ENCODE measurements at regions not wholly inside any gene's neighbourhood (a gene's known extent, or its start where the extent isn't known, plus 50 kb on each side); places are given as distances from the start of the nearest gene placed in this dataset.

DNA sequence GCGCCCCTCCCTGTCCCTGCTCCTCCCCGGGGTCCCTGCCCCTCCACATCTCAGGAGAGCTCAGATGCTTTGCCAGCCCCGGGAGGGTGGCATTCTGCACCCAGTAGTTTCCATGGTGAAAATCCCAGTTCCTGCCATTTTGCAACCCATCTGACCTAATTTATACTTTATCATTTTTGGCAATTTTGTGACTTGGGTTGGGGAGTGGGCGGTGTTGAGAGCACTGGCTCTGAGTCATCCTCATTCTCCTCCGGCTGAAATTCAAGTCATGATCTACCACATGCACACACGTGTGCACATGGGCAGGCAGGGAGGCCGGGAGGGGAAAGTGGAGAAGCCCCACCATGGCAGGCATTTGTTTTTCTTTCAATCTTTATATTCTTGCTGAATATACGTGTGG is 208.6 kb downstream of the URI1 start:
- H3K27ac ChIP-seq (ENCODE audit: low read length in 2 of 2) = no peak overlapping the region
- H3K9ac ChIP-seq (ENCODE audit: low read length) = no peak overlapping the region
- intact Hi-C loops (cut with micrococcal nuclease) = no loop called here
- no peak overlapping the region for H2AFZ ChIP-seq (ENCODE audit: insufficient read depth, low read depth, low read length, poor library complexity, severe bottlenecking)
- CTCF ChIA-PET = no interaction called here
- WGBS (ENCODE audit: insufficient coverage) = 50% methylated on average over 2 of the region's 8 CpGs
- H3K79me2 ChIP-seq (ENCODE audit: control insufficient read depth, insufficient read depth, low read length) = no peaks in the 10 kb centered on the region
- no peaks in the 10 kb centered on the region for H3K27me3 ChIP-seq (replicated peaks in 1 of 4; ENCODE audit: control extremely low read depth in 1 of 4, control insufficient read depth in 3 of 4, insufficient read depth in 4 of 4, low read length in 3 of 4)
- Mint-ChIP-seq H3K9me3 (ENCODE audit: insufficient read depth) (no peaks in the 10 kb centered on the region), H3K27ac (no peak overlapping the region), H3K4me1 (peaks cover 12% of the 10 kb centered on the region), H3K4me3 (no peak overlapping the region), H3K27me3 (peaks cover under 1% of the 10 kb centered on the region)
- DNase-seq (no peak), ATAC-seq (ENCODE audit: low read depth) (no peak)
- no peaks in the 10 kb centered on the region for H4K20me1 ChIP-seq (ENCODE audit: control insufficient read depth, insufficient read depth, low read length, poor library complexity, severe bottlenecking)
- TF ChIP-seq, protein P1, sequence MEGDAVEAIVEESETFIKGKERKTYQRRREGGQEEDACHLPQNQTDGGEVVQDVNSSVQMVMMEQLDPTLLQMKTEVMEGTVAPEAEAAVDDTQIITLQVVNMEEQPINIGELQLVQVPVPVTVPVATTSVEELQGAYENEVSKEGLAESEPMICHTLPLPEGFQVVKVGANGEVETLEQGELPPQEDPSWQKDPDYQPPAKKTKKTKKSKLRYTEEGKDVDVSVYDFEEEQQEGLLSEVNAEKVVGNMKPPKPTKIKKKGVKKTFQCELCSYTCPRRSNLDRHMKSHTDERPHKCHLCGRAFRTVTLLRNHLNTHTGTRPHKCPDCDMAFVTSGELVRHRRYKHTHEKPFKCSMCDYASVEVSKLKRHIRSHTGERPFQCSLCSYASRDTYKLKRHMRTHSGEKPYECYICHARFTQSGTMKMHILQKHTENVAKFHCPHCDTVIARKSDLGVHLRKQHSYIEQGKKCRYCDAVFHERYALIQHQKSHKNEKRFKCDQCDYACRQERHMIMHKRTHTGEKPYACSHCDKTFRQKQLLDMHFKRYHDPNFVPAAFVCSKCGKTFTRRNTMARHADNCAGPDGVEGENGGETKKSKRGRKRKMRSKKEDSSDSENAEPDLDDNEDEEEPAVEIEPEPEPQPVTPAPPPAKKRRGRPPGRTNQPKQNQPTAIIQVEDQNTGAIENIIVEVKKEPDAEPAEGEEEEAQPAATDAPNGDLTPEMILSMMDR (IDR thresholded peaks at IDR 0.05) = no peak
- TF ChIP-seq EZH2 (IDR thresholded peaks at IDR 0.05; ENCODE audit: borderline replicate concordance, insufficient read depth, low read depth, low read length, poor library complexity, severe bottlenecking) = no peak
- no peaks in the 10 kb centered on the region for H3K36me3 ChIP-seq (replicated peaks in 1 of 2; ENCODE audit: control extremely low read depth in 1 of 2, control insufficient read depth in 1 of 2, extremely low read depth in 1 of 2, insufficient read depth in 2 of 2, low read length in 1 of 2)
- POLR2A ChIA-PET = no interaction called here
- no peak overlapping the region for H3K4me2 ChIP-seq (replicated peaks; ENCODE audit: low read depth, low read length, poor library complexity, severe bottlenecking)
- H3K4me1 ChIP-seq (ENCODE audit: control insufficient read depth in 2 of 2, insufficient read depth in 2 of 2, low read length in 2 of 2) = peaks cover 7 to 10% of the 10 kb centered on the region in 2 donors
- H3K4me3 ChIP-seq (ENCODE audit: control extremely low read depth in 1 of 5, extremely low read depth in 1 of 5, insufficient read depth in 1 of 5, low read depth in 2 of 5, low read length in 4 of 5) = no peak overlapping the region
- peaks cover 0 to 5% (median 0%) of the 10 kb centered on the region in 3 donors for H3K9me3 ChIP-seq (ENCODE audit: control extremely low read depth in 1 of 3, control insufficient read depth in 2 of 3, insufficient read depth in 1 of 3, low read length in 2 of 3)

DNA sequence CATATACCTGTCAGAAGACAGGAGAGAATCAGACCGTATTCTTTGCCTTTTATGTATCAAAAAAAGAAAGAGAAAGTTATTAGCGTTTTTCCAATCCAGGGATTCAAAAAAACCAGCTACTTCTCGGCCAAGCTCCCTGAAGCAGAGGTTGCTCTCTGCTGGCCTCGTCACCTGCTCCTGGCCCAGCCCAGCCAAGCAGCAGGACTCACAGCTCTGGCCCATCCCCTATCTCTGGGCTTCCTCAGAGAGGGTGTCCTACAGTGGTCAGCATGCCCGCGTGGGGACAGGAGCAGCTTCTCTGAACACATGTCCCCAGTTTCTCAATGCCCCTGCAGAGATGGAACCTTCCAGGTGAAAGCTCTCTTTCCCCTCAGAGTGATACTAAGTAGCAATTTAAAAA is 209.0 kb downstream of the URI1 start:
- Histone ChIP-seq H3K9ac (ENCODE audit: low read length) (no peak overlapping the region), H3K27me3 (replicated peaks in 1 of 4; ENCODE audit: control extremely low read depth in 1 of 4, control insufficient read depth in 3 of 4, insufficient read depth in 4 of 4, low read length in 3 of 4) (no peaks in the 10 kb centered on the region), H3K4me3 (ENCODE audit: control extremely low read depth in 1 of 5, extremely low read depth in 1 of 5, insufficient read depth in 1 of 5, low read depth in 2 of 5, low read length in 4 of 5) (no peak overlapping the region), H3K79me2 (ENCODE audit: control insufficient read depth, insufficient read depth, low read length) (no peaks in the 10 kb centered on the region), H3K9me3 (ENCODE audit: control extremely low read depth in 1 of 3, control insufficient read depth in 2 of 3, insufficient read depth in 1 of 3, low read length in 2 of 3) (peaks cover 0 to 6% (median 0%) of the 10 kb centered on the region in 3 donors), H3K36me3 (replicated peaks in 1 of 2; ENCODE audit: control extremely low read depth in 1 of 2, control insufficient read depth in 1 of 2, extremely low read depth in 1 of 2, insufficient read depth in 2 of 2, low read length in 1 of 2) (no peaks in the 10 kb centered on the region), H3K4me1 (ENCODE audit: control insufficient read depth in 2 of 2, insufficient read depth in 2 of 2, low read length in 2 of 2) (peaks cover 7 to 10% of the 10 kb centered on the region in 2 donors), H3K27ac (ENCODE audit: low read length in 2 of 2) (no peak overlapping the region), H4K20me1 (ENCODE audit: control insufficient read depth, insufficient read depth, low read length, poor library complexity, severe bottlenecking) (no peaks in the 10 kb centered on the region), H3K4me2 (replicated peaks; ENCODE audit: low read depth, low read length, poor library complexity, severe bottlenecking) (no peak overlapping the region), H2AFZ (ENCODE audit: insufficient read depth, low read depth, low read length, poor library complexity, severe bottlenecking) (no peak overlapping the region)
- H3K27me3 Mint-ChIP-seq = peaks cover 3% of the 10 kb centered on the region
- H3K9me3 Mint-ChIP-seq (ENCODE audit: insufficient read depth) = no peaks in the 10 kb centered on the region
- intact Hi-C loops (cut with micrococcal nuclease) = no loop called here
- H3K27ac Mint-ChIP-seq = no peak overlapping the region
- TF ChIP-seq, protein P1 (IDR thresholded peaks at IDR 0.05) = no peak
- TF ChIP-seq EZH2 (IDR thresholded peaks at IDR 0.05; ENCODE audit: borderline replicate concordance, insufficient read depth, low read depth, low read length, poor library complexity, severe bottlenecking) = no peak
- ATAC-seq (ENCODE audit: low read depth) = no peak
- DNase-seq = no peak
- 85% methylated on average over 5 of the region's 6 CpGs for WGBS (ENCODE audit: insufficient coverage)
- H3K4me3 Mint-ChIP-seq = no peak overlapping the region
- ChIA-PET POLR2A (no interaction called here), CTCF (no interaction called here)
- H3K4me1 Mint-ChIP-seq = peaks cover 12% of the 10 kb centered on the region
